B cell (primary cell): ENCODE measurements at regions not wholly inside any gene's neighbourhood (a gene's known extent, or its start where the extent isn't known, plus 50 kb on each side); places are given as distances from the start of the nearest gene placed in this dataset.

ENCODE experiments used
- ATAC-seq: fragments of 200-7000 bp; cut with Tn5 transposase; one replicate; pipeline ENCODE4 v1.10.0; 2021; ENCODE audit warnings: low read depth, mild to moderate bottlenecking, moderate number of reproducible peaks, moderate library complexity
- CTCF ChIA-PET: fragments of 350-600 bp; sonication (Branson Sonifier 250); formaldehyde crosslinking; loops from one replicate; lab custom pipeline; 2021; ENCODE audit warnings: antibody characterized with exemption, inconsistent platforms; lab: Charles Lee
- POLR2A ChIA-PET: fragments of 350-600 bp; sonication (Branson Sonifier 250); formaldehyde crosslinking; loops from one replicate; lab custom pipeline; 2021; ENCODE audit warnings: antibody characterized with exemption; lab: Charles Lee
- DNase-seq: peaks from one replicate; pipeline ENCODE4 v3.0.0; 2013
- H2AFZ ChIP-seq: 2 replicates; pipeline ENCODE4 v1.6.1; 2012; ENCODE audit warnings: mild to moderate bottlenecking, low read depth, low read length; ENCODE audit not compliant: insufficient read depth, poor library complexity, severe bottlenecking
- H3K27ac ChIP-seq, 2 donors: 1 replicate in 1 of 2; 2 replicates in 1 of 2; pipeline ENCODE4 v1.5.1; 2012 to 2013; ENCODE audit warnings: low read length in 2 of 2, mild to moderate bottlenecking in 2 of 2, moderate library complexity in 1 of 2
- H3K27me3 ChIP-seq, 4 experiments: fragments of 200-600 bp in 1 of 4; sonication (generic) in 1 of 4; replicated peaks in 1 of 4; 1 replicate in 2 of 4; 2 replicates in 2 of 4; pipeline versions ENCODE4 v1.6.1 to v1.7.0; 2013 to 2016; ENCODE audit warnings: low read length in 3 of 4, mild to moderate bottlenecking in 2 of 4, mixed read lengths in 1 of 4, moderate library complexity in 1 of 4; ENCODE audit not compliant: insufficient read depth in 4 of 4, control insufficient read depth in 3 of 4; ENCODE audit errors: control extremely low read depth in 1 of 4
- H3K36me3 ChIP-seq, 2 experiments: replicated peaks in 1 of 2; 1 replicate in 1 of 2; 2 replicates in 1 of 2; pipeline versions ENCODE4 v1.6.1 to v1.7.1; 2013; ENCODE audit warnings: low read length in 1 of 2; ENCODE audit not compliant: insufficient read depth in 2 of 2, control insufficient read depth in 1 of 2; ENCODE audit errors: control extremely low read depth in 1 of 2, extremely low read depth in 1 of 2
- H3K4me1 ChIP-seq, 2 donors: fragments of 200-600 bp in 1 of 2; sonication (generic) in 1 of 2; 1 replicate in 1 of 2; 2 replicates in 1 of 2; pipeline versions ENCODE4 v1.5.1 to v1.6.1; 2013 to 2017; ENCODE audit warnings: low read length in 2 of 2; ENCODE audit not compliant: control insufficient read depth in 2 of 2, insufficient read depth in 2 of 2
- H3K4me2 ChIP-seq: replicated peaks from 2 replicates; pipeline ENCODE3; 2012; ENCODE audit warnings: mild to moderate bottlenecking, low read depth, low read length; ENCODE audit not compliant: poor library complexity, severe bottlenecking
- H3K4me3 ChIP-seq, 5 experiments: fragments of 200-600 bp in 1 of 5; sonication (generic) in 1 of 5; 1 replicate in 3 of 5; 2 replicates in 2 of 5; pipeline versions ENCODE4 v1.5.1 to v1.7.0; 2011 to 2016; ENCODE audit warnings: low read length in 4 of 5, mild to moderate bottlenecking in 4 of 5, low read depth in 2 of 5, control low read depth in 1 of 5, moderate library complexity in 1 of 5; ENCODE audit not compliant: insufficient read depth in 1 of 5; ENCODE audit errors: control extremely low read depth in 1 of 5, extremely low read depth in 1 of 5
- H3K79me2 ChIP-seq: fragments of 200-600 bp; sonication (generic); one replicate; pipeline ENCODE4 v1.6.0; 2016; ENCODE audit warnings: low read length; ENCODE audit not compliant: control insufficient read depth, insufficient read depth
- H3K9ac ChIP-seq: fragments of 200-600 bp; sonication (generic); 2 replicates; pipeline ENCODE4 v1.6.1; 2017; ENCODE audit warnings: mild to moderate bottlenecking, low read length, moderate library complexity
- H3K9me3 ChIP-seq, 3 donors: one replicate each; pipeline versions ENCODE4 v1.6.1 to v1.7.1; 2013; ENCODE audit warnings: low read length in 2 of 3; ENCODE audit not compliant: control insufficient read depth in 2 of 3, insufficient read depth in 1 of 3; ENCODE audit errors: control extremely low read depth in 1 of 3
- H4K20me1 ChIP-seq: 2 replicates; pipeline ENCODE4 v1.6.0; 2012; ENCODE audit warnings: mild to moderate bottlenecking, low read length; ENCODE audit not compliant: insufficient read depth, control insufficient read depth, poor library complexity, severe bottlenecking
- H3K27ac Mint-ChIP-seq: one replicate; pipeline ENCODE4 v1.8.0; 2021; ENCODE audit warnings: mixed read lengths
- H3K27me3 Mint-ChIP-seq: one replicate; pipeline ENCODE4 v1.8.0; 2021; ENCODE audit warnings: mixed read lengths
- H3K4me1 Mint-ChIP-seq: one replicate; pipeline ENCODE4 v1.8.0; 2021; ENCODE audit warnings: mixed read lengths
- H3K4me3 Mint-ChIP-seq: one replicate; pipeline ENCODE4 v1.8.0; 2021; ENCODE audit warnings: mixed read lengths
- H3K9me3 Mint-ChIP-seq: one replicate; pipeline ENCODE4 v1.8.0; 2022; ENCODE audit warnings: mixed read lengths; ENCODE audit not compliant: insufficient read depth
- EZH2 ChIP-seq: IDR thresholded peaks from 2 replicates; pipeline ENCODE4 v1.6.1; 2012; ENCODE audit warnings: borderline replicate concordance, low read depth, mild to moderate bottlenecking, moderate library complexity, low read length; ENCODE audit not compliant: insufficient read depth, poor library complexity, severe bottlenecking
- WGBS: methylation state at CpG from one replicate; pipeline ENCODE4 v1.1.5; 2013; ENCODE audit warnings: missing lambda C conversion rate; ENCODE audit not compliant: insufficient coverage; 5-methylcytosine and 5-hydroxymethylcytosine counted together
- intact Hi-C: fragments of 100-400 bp; cut with micrococcal nuclease; formaldehyde crosslinking; loops from one replicate; pipeline ENCODE4 v1.10.0; 2022
- TF ChIP-seq, protein P1 (sequence below): fragments of 200-600 bp; IDR thresholded peaks from one replicate; pipeline ENCODE4 v1.8.0; 2022; ENCODE audit warnings: antibody characterized with exemption, mild to moderate bottlenecking

DNA sequence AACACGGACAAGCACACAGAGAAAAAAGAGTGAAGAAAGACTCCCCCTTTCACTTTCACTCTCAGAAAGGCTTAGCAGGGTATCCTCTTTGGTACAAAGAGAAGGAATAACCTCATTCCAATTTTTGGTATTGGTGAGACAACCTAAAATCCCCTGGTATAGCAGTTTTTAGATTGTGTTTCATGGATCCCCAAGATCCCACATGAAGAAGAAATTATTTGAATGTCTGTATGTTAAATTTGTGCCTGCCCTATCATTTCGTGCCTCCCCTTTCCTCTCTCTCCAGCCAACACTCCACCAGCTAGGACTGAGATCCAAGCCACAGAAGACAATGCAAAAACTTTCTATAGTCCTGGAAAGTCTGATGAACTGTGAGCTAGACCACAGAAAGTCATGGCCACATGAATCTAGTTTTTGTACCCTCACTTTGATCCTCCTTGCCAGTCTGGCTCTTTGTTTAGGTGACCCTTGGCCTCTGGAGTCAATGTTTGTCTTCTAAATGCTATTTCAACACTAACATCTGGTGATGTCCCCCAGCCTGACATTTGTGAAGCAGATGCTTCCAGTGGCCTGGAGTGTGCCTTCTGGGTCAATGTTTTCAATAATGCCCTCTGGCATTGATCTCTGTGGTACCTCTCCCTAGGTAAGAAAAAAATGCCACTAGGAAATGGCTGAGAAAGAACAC lies 181.9 kb upstream of the BMP4 start:
- no peaks in the 10 kb centered on the region for H3K4me1 ChIP-seq
- no peak overlapping the region for H3K4me2 ChIP-seq
- DNase-seq = no peak
- H3K4me1 Mint-ChIP-seq = no peaks in the 10 kb centered on the region
- H3K27me3 Mint-ChIP-seq = peaks cover 17% of the 10 kb centered on the region
- TF ChIP-seq, protein P1, sequence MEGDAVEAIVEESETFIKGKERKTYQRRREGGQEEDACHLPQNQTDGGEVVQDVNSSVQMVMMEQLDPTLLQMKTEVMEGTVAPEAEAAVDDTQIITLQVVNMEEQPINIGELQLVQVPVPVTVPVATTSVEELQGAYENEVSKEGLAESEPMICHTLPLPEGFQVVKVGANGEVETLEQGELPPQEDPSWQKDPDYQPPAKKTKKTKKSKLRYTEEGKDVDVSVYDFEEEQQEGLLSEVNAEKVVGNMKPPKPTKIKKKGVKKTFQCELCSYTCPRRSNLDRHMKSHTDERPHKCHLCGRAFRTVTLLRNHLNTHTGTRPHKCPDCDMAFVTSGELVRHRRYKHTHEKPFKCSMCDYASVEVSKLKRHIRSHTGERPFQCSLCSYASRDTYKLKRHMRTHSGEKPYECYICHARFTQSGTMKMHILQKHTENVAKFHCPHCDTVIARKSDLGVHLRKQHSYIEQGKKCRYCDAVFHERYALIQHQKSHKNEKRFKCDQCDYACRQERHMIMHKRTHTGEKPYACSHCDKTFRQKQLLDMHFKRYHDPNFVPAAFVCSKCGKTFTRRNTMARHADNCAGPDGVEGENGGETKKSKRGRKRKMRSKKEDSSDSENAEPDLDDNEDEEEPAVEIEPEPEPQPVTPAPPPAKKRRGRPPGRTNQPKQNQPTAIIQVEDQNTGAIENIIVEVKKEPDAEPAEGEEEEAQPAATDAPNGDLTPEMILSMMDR = no peak
- TF ChIP-seq EZH2 = no peak
- no peak overlapping the region for H3K4me3 Mint-ChIP-seq
- H3K9me3 ChIP-seq = no peaks in the 10 kb centered on the region
- H3K9ac ChIP-seq = no peak overlapping the region
- POLR2A ChIA-PET = no interaction called here
- no peak overlapping the region for H3K27ac ChIP-seq
- no peaks in the 10 kb centered on the region for H3K36me3 ChIP-seq
- CTCF ChIA-PET = no interaction called here
- H4K20me1 ChIP-seq = no peaks in the 10 kb centered on the region
- H3K79me2 ChIP-seq = no peaks in the 10 kb centered on the region
- H3K4me3 ChIP-seq = no peak overlapping the region
- H3K9me3 Mint-ChIP-seq = no peaks in the 10 kb centered on the region
- no peak overlapping the region for H3K27ac Mint-ChIP-seq
- ATAC-seq = no peak
- no peaks in the 10 kb centered on the region for H3K27me3 ChIP-seq
- intact Hi-C loops = no loop called here
- H2AFZ ChIP-seq = no peak overlapping the region
- no CpG with 5 or more reads among the region's 2 CpGs for WGBS

DNA sequence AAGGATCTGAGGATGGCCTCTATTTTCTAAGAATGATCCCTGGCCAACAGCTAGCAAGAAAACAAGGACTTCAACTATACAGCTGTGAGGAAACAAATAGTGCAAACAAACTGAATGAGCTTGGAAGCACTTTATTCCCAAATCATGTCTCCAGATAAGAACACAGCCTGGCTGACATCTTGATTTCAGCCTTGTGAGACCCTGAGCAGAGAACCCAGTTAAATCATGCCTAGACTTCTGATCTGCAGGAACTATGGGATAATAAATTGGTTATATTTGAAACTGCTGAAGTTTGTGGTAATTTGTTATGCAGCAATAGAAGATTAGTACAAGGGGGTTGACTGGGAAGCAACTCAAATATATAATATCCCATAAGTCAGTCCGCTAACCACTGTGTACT lies 183.9 kb upstream of the BMP4 start:
- H3K9me3 Mint-ChIP-seq = no peaks in the 10 kb centered on the region
- no peaks in the 10 kb centered on the region for H3K4me1 ChIP-seq
- intact Hi-C loops = no loop called here
- no peak for ATAC-seq
- peaks cover 24% of the 10 kb centered on the region for H3K27me3 Mint-ChIP-seq
- no peaks in the 10 kb centered on the region for H4K20me1 ChIP-seq
- H2AFZ ChIP-seq = no peak overlapping the region
- no peaks in the 10 kb centered on the region for H3K4me1 Mint-ChIP-seq
- no peaks in the 10 kb centered on the region for H3K79me2 ChIP-seq
- no peak overlapping the region for H3K4me2 ChIP-seq
- no CpG with 5 or more reads among the region's 1 CpG for WGBS
- DNase-seq = no peak
- CTCF ChIA-PET = no interaction called here
- no peak overlapping the region for H3K27ac ChIP-seq
- H3K36me3 ChIP-seq = no peaks in the 10 kb centered on the region
- no peak overlapping the region for H3K4me3 ChIP-seq
- H3K9me3 ChIP-seq = no peaks in the 10 kb centered on the region
- no peak overlapping the region for H3K27ac Mint-ChIP-seq
- H3K9ac ChIP-seq = no peak overlapping the region
- no peak for TF ChIP-seq EZH2
- TF ChIP-seq, protein P1 = no peak
- POLR2A ChIA-PET = no interaction called here
- no peak overlapping the region for H3K4me3 Mint-ChIP-seq
- no peaks in the 10 kb centered on the region for H3K27me3 ChIP-seq
